ENCODE measurements at regions not wholly inside any gene's neighbourhood (a gene's known extent, or its start where the extent isn't known, plus 50 kb on each side); places are given as distances from the start of the nearest gene placed in this dataset.

GRCh38 chr2:139122711-139123158 lies 342.5 kb upstream of the NXPH2 start (continued):
- no peak for TF ChIP-seq EZH2 (IDR thresholded peaks at IDR 0.05; ENCODE audit: borderline replicate concordance, insufficient read depth, low read length, poor library complexity, severe bottlenecking)
- TF ChIP-seq POLR2AphosphoS5 (IDR thresholded peaks at IDR 0.05), result no peak
- TF ChIP-seq SMC3 (conservative IDR thresholded peaks at IDR 0.05; ENCODE audit: poor library complexity), result no peak

GRCh38 chr2:139099721-139100120 lies 319.5 kb upstream of the NXPH2 start:
- no peaks in the 10 kb centered on the region for H3K36me3 ChIP-seq (ENCODE audit: insufficient read depth, low read length)
- H3K9me2 ChIP-seq (ENCODE audit: insufficient read depth, low read length), result no peaks in the 10 kb centered on the region
- H4K20me1 ChIP-seq (ENCODE audit: insufficient read depth), result no peaks in the 10 kb centered on the region
- H3F3A ChIP-seq (ENCODE audit: insufficient read depth, low read length, poor library complexity, severe bottlenecking), result no peaks in the 10 kb centered on the region
- H2AFZ ChIP-seq (ENCODE audit: low read depth, low read length), result no peak overlapping the region
- no peaks in the 10 kb centered on the region for H3K79me2 ChIP-seq (replicated peaks; ENCODE audit: insufficient read depth, low read length)
- no peak overlapping the region for H3K4me2 ChIP-seq (ENCODE audit: low read length)
- H3K4me3 ChIP-seq (ENCODE audit: low read length), result no peak overlapping the region
- H3K27me3 ChIP-seq (ENCODE audit: insufficient read depth, low read depth, low read length), result no peaks in the 10 kb centered on the region
- no peak for TF ChIP-seq MXI1 (conservative IDR thresholded peaks at IDR 0.05; ENCODE audit: poor library complexity, severe bottlenecking)
- TF ChIP-seq RAD21 (conservative IDR thresholded peaks at IDR 0.05), result no peak
- no peak for TF ChIP-seq EP300 (conservative IDR thresholded peaks at IDR 0.05; ENCODE audit: poor library complexity, severe bottlenecking)
- no peak for TF ChIP-seq TAF1 (IDR thresholded peaks at IDR 0.05; ENCODE audit: low read depth)
- TF ChIP-seq POLR2AphosphoS5 (IDR thresholded peaks at IDR 0.05), result no peak
- TF ChIP-seq EZH2 (IDR thresholded peaks at IDR 0.05; ENCODE audit: borderline replicate concordance, insufficient read depth, low read length, poor library complexity, severe bottlenecking), result no peak
- no peak for TF ChIP-seq CTCF (IDR thresholded peaks at IDR 0.05; ENCODE audit: poor library complexity, severe bottlenecking)
- TF ChIP-seq SMC3 (conservative IDR thresholded peaks at IDR 0.05; ENCODE audit: poor library complexity), result no peak
- TF ChIP-seq, protein P1, sequence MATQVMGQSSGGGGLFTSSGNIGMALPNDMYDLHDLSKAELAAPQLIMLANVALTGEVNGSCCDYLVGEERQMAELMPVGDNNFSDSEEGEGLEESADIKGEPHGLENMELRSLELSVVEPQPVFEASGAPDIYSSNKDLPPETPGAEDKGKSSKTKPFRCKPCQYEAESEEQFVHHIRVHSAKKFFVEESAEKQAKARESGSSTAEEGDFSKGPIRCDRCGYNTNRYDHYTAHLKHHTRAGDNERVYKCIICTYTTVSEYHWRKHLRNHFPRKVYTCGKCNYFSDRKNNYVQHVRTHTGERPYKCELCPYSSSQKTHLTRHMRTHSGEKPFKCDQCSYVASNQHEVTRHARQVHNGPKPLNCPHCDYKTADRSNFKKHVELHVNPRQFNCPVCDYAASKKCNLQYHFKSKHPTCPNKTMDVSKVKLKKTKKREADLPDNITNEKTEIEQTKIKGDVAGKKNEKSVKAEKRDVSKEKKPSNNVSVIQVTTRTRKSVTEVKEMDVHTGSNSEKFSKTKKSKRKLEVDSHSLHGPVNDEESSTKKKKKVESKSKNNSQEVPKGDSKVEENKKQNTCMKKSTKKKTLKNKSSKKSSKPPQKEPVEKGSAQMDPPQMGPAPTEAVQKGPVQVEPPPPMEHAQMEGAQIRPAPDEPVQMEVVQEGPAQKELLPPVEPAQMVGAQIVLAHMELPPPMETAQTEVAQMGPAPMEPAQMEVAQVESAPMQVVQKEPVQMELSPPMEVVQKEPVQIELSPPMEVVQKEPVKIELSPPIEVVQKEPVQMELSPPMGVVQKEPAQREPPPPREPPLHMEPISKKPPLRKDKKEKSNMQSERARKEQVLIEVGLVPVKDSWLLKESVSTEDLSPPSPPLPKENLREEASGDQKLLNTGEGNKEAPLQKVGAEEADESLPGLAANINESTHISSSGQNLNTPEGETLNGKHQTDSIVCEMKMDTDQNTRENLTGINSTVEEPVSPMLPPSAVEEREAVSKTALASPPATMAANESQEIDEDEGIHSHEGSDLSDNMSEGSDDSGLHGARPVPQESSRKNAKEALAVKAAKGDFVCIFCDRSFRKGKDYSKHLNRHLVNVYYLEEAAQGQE (IDR thresholded peaks at IDR 0.05; ENCODE audit: borderline replicate concordance), result no peak
- H3K27ac ChIP-seq (ENCODE audit: low read length), result no peak overlapping the region
- no peak overlapping the region for H3K9ac ChIP-seq (ENCODE audit: low read length)
- H3K9me3 ChIP-seq (ENCODE audit: low read length), result no peaks in the 10 kb centered on the region

- no peak overlapping the region for H2AFZ ChIP-seq (ENCODE audit: low read depth, low read length)
- no peaks in the 10 kb centered on the region for H3F3A ChIP-seq (ENCODE audit: insufficient read depth, low read length, poor library complexity, severe bottlenecking)
- H3K9me2 ChIP-seq (ENCODE audit: insufficient read depth, low read length), result no peaks in the 10 kb centered on the region
- H3K36me3 ChIP-seq (ENCODE audit: insufficient read depth, low read length), result no peaks in the 10 kb centered on the region
- H3K9ac ChIP-seq (ENCODE audit: low read length), result no peak overlapping the region
- H4K20me1 ChIP-seq (ENCODE audit: insufficient read depth), result no peaks in the 10 kb centered on the region
- no peaks in the 10 kb centered on the region for H3K27me3 ChIP-seq (ENCODE audit: insufficient read depth, low read depth, low read length)
- H3K27ac ChIP-seq (ENCODE audit: low read length), result no peak overlapping the region
- TF ChIP-seq RAD21 (conservative IDR thresholded peaks at IDR 0.05) (no peak), EP300 (conservative IDR thresholded peaks at IDR 0.05; ENCODE audit: poor library complexity, severe bottlenecking) (no peak), POLR2AphosphoS5 (IDR thresholded peaks at IDR 0.05) (no peak), MXI1 (conservative IDR thresholded peaks at IDR 0.05; ENCODE audit: poor library complexity, severe bottlenecking) (no peak), EZH2 (IDR thresholded peaks at IDR 0.05; ENCODE audit: borderline replicate concordance, insufficient read depth, low read length, poor library complexity, severe bottlenecking) (no peak), CTCF (IDR thresholded peaks at IDR 0.05; ENCODE audit: poor library complexity, severe bottlenecking) (no peak), SMC3 (conservative IDR thresholded peaks at IDR 0.05; ENCODE audit: poor library complexity) (no peak), TAF1 (IDR thresholded peaks at IDR 0.05; ENCODE audit: low read depth) (no peak)
- TF ChIP-seq, protein P1 (IDR thresholded peaks at IDR 0.05; ENCODE audit: borderline replicate concordance), result no peak
- H3K4me2 ChIP-seq (ENCODE audit: low read length), result no peak overlapping the region
- H3K79me2 ChIP-seq (replicated peaks; ENCODE audit: insufficient read depth, low read length), result no peaks in the 10 kb centered on the region
- no peak overlapping the region for H3K4me3 ChIP-seq (ENCODE audit: low read length)
- H3K9me3 ChIP-seq (ENCODE audit: low read length), result no peaks in the 10 kb centered on the region
Observed at GRCh38 chr2:139098961-139099360, 318.8 kb upstream of the NXPH2 start.
